ENCODE measurements at regions not wholly inside any gene's neighbourhood (a gene's known extent, or its start where the extent isn't known, plus 50 kb on each side); places are given as distances from the start of the nearest gene placed in this dataset.

DNA sequence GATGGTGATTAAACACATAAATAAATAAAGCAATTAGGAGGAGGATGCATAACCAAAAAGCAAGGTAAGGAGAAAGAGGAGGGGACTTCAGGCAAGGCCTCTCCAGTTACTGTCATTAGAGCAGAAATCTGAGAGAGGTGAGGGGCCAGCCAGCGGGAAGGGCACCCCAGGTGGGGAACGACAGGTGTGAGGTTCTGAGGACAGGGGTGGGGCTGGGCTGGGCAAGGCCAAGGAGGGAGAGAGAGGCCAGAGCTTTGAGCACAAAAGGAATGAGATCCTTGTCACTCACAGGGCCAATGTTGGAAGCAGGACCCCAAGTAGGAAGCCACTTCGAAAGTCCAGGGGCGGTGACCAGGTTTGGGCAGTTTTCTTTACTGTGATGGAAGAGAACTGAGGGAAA is 182.2 kb upstream of the RAB4A start:
- no peak for DNase-seq (ENCODE audit: low read depth in 2 of 2)

GRCh38 chr1:229089586-229090208 is 181.2 kb upstream of the RAB4A start:
- no peak for DNase-seq (ENCODE audit: low read depth in 2 of 2)

GRCh38 chr1:229091721-229092136 is 179.2 kb upstream of the RAB4A start:
- no peak for DNase-seq (ENCODE audit: low read depth in 2 of 2)

- no peak for DNase-seq (ENCODE audit: low read depth in 2 of 2)
Measured at GRCh38 chr1:229092377-229093237, 178.3 kb upstream of the RAB4A start.

DNA sequence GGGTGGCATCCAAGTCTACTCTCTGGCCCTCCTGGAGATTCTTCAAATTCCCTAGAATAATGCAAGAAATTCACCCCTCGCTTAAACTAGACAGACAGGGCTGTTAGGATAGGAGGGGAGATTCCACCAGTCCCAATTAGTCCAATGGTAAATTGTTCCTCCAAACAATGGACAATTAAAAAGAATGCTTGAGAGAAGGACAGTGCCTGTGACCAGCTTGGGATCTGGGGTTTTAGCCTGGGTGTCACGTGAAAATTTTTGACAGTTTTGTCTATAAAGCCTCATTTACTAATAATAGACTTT is 177.7 kb upstream of the RAB4A start:
- no peak for DNase-seq (ENCODE audit: low read depth in 2 of 2)

GRCh38 chr1:229093609-229094336 is 177.1 kb upstream of the RAB4A start:
- DNase-seq (ENCODE audit: low read depth in 2 of 2), result no peak

DNA sequence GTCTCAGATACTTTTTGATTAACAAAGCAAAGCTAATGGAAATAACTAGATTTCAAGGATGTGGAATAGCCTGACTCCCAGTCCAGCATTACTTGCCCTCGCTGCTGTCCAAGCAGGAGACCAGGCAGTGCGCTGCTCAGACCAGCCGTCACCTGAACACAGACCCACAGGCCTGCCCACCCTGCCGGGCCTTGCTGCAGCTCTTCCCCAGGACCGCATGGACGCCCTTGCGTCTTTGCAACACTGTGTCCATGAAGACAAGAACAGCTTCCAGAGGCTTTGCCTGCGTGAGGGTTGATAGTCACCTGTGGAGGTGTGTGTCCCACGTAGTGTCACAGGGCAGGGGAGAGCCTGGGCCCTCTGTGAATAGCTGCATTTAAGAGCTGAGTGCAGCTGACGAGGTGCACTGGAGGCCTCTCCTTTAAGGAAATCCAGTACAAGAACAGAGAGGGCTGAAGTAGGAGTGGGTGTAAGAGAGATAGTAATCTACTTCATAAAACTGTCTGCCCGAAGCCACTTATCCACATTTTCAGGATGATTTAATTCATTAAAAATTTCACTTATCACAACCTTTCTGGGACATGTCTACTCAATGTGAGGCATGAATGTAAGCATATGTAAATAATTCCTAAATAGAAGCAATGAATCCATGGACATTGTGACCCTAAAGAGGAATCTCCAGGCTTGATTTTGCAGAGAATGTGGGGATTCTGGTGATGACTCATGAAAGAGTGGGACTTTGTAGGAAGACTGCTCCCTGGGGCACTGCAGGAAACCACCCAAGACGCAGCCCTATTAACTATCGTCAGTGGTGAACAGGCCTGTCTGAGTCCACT is 176.2 kb upstream of the RAB4A start:
- DNase-seq (ENCODE audit: low read depth in 2 of 2), result peak; percentile 44 to 54

DNA sequence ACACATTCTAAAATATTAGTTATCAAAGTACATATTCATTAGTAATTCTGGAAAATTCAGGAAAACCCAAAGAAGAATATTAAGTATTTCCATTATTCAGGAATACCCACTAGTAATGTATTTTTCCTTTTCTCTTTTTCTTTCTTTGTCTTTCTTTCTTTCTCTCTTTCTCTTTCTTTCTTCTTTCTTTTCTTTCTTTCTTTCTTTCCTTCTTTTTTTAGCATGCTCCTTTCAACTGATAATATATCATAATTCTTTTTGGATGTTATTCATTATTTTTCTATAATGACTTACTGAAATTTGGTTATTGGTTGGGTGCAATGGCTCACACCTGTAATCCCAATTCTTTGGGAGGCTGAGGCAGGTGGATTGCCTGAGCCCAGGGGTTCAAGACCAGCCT is 175.6 kb upstream of the RAB4A start:
- DNase-seq (ENCODE audit: low read depth in 2 of 2), result no peak

- no peak for DNase-seq (ENCODE audit: low read depth in 2 of 2)
Measured at GRCh38 chr1:229097356-229097755, 173.6 kb upstream of the RAB4A start.

DNA sequence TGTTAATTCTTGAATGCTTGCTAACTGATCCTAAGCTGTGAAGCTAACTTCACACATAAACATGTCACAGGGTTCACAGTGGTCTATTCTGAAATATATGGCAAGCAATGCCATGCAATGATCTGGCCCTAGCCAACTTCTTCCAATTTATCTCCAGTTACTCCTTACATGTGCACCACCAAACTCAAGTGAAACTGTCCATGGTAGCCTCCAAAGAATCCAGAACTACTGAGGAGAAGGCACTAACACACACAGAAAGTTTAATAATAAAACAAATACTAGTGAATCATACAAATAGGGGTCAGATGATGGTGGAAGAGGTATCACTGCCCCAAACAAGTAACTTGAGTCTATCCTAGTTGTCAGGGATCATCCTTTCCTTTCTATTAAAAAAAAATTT is 172.6 kb upstream of the RAB4A start:
- no peak for DNase-seq (ENCODE audit: low read depth in 2 of 2)

DNA sequence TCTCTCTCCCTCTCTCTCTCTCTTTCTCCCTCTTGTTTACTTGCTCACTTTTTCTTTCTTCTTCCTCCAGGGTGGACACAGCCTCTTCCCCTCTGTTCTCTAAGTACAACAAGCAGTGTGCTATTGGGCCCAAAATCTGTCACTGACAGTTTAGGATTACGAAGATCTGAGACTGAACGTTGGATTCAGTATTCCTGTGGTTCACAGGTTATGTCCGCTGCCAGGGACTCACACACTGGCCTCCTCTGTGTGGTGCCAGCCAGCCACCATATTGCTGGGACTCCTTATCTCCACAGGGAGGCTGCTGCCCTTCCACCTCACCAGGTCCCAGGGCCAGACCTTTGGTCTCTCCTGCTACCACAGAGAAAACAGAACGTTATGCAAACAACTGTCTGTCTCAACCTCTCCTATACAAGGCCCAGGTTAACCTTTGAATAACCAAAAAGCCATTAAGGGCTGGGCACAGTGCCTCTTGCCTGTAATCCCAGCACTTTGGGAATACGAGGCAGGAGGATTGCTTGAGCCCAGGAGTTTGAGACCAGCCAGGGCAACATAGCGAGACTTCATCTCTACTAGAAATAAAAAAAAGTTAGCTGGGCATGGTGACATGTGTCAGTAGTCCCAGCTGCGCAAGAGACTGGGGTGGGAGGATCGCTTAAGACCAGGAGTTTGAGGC is 171.9 kb upstream of the RAB4A start:
- DNase-seq (ENCODE audit: low read depth in 2 of 2), result no peak

GRCh38 chr1:229101011-229101871 is 169.7 kb upstream of the RAB4A start:
- DNase-seq (ENCODE audit: low read depth in 2 of 2), result no peak

DNA sequence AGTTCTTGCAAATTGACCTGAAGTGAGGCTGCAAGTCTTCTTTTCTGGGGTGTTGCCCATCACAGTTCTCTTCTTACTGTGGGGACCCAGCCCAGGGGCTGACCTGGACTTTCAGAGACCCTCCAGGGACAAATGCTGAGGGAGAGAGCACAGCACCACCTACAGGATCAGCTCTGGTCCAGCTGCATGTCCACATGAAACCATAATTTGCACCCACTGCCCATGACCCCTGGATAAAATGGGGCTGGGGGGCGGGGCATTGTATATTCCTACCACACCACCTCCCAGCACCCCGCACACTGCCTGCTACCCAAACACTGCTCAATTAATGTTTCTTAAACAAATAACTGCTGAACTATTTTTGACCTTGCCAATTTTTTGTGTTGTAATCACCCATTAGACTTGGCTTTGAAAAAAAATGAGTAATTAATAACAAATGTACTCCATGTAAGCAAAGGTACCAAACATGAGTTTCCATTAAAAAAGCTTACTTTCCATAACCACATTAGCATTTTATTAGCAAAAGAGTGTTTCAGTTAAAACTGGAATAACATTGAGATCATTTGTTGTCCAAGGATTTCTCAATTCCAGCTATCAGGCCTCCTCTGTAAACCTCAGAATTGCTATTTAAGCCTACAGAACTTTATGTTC is 168.0 kb upstream of the RAB4A start:
- DNase-seq (ENCODE audit: low read depth in 2 of 2), result no peak

DNA sequence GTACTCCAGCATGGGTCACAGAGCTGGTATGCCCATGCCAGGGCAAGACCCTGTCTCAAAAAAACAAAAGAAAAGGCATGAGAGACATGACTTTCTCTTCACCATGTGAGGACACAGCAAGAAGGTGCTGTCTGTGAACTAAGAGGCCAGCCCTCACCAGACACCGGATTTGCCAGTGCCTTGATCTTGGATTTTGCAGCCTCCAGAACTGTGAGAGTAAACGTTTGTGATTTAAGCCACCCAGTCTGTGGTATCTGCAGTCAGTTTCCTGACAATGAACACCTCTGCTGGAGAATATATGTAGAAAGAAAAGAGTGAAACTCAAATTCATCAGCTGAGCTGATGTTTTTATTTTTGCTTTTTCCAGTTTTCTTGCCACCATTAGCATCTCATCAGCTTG is 166.3 kb upstream of the RAB4A start:
- DNase-seq (ENCODE audit: low read depth in 2 of 2), result no peak

DNA sequence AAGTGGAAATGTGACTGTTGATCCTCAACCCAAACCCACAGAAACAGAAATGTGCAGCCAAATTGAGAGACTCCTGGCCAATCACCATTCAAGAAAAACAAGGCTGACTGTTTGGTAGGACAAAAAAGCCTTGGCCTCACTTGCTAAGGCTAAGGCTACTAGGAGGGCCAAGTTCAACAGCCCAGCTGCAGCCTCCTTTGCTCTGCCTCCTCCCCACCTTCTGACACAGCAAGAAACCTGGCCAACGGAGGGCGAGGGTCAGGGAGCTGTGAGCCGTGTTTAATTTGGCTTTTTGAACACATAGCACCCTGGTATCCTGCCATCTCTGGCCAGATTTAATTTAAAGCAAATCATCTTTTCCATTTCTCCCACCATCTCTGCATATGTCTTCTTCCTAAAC is 165.8 kb upstream of the RAB4A start:
- DNase-seq (ENCODE audit: low read depth in 2 of 2), result no peak

DNA sequence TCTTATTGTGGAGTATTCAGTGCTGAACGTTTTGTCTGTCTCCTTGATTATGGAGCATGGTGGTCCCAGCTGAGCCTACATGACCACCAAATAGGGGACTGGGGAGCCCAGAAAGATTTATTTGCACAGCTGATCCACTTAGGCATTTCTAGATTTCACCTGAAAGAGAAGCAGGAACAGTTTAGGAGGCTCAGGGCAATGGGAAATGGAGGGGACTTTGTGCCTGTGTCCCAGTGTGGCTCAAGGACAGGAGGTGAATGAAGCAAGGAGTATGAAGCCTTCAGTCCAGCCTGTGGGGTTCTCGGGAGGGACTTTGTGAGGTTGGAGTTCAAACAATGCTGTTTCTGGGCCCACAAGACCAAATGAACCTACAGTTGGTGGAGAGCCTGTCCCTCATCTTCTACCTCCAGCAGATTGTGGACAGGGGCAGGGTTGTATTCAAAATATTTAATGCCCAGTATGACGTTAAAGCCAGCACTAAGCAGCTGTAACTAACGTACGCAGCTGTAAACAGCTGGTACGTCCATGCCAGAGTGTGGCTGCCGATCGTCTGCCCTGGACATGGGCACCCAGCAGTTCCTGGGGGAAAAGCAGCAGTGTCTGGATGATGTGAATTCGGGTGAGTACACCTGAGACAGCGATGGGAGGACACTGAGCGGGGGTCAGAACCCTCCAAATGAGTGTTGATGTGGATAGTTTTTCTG is 164.9 kb upstream of the RAB4A start:
- no peak for DNase-seq (ENCODE audit: low read depth in 2 of 2)

GRCh38 chr1:229106526-229107125 is 164.3 kb upstream of the RAB4A start:
- no peak for DNase-seq (ENCODE audit: low read depth in 2 of 2)

DNA sequence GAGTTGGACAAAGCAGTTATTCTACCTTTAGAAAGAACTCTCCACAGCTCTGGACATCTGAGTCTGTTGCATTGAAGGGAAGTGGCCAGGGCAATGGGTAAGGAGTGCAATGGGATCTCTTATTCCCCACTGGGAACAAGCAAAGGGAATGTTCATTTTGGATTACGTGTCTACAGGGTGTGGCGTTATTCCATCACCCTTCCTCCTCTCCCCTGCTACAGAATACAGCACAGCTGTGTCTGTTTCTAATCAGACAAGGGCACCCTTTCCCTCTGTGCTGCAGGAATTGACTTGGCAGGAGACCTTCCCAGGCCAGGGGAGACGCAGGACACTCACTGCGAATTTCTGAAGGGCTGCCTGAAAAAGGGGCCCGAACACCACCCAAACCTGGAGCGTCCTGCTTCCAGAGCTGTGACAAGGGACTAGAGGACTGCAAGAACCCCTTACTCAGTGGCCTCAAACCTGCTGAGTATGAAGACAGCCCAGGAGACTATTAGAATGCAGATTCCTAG is 163.6 kb upstream of the RAB4A start:
- no peak for DNase-seq (ENCODE audit: low read depth in 2 of 2)

GRCh38 chr1:229107972-229108371 is 162.9 kb upstream of the RAB4A start:
- no peak for DNase-seq (ENCODE audit: low read depth in 2 of 2)

Measured in fibroblast of skin of left biceps (primary cell).